Esophagus muscularis mucosa (tissue), 3 donors: ENCODE measurements at regions not wholly inside any gene's neighbourhood (a gene's known extent, or its start where the extent isn't known, plus 50 kb on each side); places are given as distances from the start of the nearest gene placed in this dataset.

Experiments used
- POLR2A ChIP-seq: fragments of 450-650 bp; IDR thresholded peaks from one replicate; pipeline ENCODE4 v1.6.1; 2017; ENCODE audit warnings: antibody characterized with exemption, moderate library complexity, mild to moderate bottlenecking, low read depth
- POLR2AphosphoS5 ChIP-seq, 2 donors: sonication (generic); formaldehyde crosslinking; IDR thresholded peaks; one replicate each; pipeline ENCODE4 v1.6.1; 2017; ENCODE audit warnings: antibody characterized with exemption in 2 of 2
- TF ChIP-seq, protein P1 (sequence below), 3 experiments: fragments of 200-600 bp in 2 of 3; fragments of 450-650 bp in 1 of 3; sonication (generic) in 2 of 3; IDR thresholded peaks; one replicate each; pipeline ENCODE4 v1.5.1; 2017 to 2019; ENCODE audit warnings: antibody characterized with exemption in 3 of 3, mild to moderate bottlenecking in 2 of 3, moderate library complexity in 1 of 3

GRCh38 chr1:36702963-36703362 is 220.2 kb upstream of the CSF3R start:
- no peak for TF ChIP-seq POLR2AphosphoS5 (IDR thresholded peaks at IDR 0.05)
- TF ChIP-seq, protein P1, sequence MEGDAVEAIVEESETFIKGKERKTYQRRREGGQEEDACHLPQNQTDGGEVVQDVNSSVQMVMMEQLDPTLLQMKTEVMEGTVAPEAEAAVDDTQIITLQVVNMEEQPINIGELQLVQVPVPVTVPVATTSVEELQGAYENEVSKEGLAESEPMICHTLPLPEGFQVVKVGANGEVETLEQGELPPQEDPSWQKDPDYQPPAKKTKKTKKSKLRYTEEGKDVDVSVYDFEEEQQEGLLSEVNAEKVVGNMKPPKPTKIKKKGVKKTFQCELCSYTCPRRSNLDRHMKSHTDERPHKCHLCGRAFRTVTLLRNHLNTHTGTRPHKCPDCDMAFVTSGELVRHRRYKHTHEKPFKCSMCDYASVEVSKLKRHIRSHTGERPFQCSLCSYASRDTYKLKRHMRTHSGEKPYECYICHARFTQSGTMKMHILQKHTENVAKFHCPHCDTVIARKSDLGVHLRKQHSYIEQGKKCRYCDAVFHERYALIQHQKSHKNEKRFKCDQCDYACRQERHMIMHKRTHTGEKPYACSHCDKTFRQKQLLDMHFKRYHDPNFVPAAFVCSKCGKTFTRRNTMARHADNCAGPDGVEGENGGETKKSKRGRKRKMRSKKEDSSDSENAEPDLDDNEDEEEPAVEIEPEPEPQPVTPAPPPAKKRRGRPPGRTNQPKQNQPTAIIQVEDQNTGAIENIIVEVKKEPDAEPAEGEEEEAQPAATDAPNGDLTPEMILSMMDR (IDR thresholded peaks at IDR 0.05) = no peak
- TF ChIP-seq POLR2A = no peak
